NCI-H526 treated with DMSO at 0.1 percent for 48 hours (cell line): ENCODE measurements at regions not wholly inside any gene's neighbourhood (a gene's known extent, or its start where the extent isn't known, plus 50 kb on each side); places are given as distances from the start of the nearest gene placed in this dataset.

Experiments
- DNase-seq: peaks from one replicate; lab custom pipeline; 2025; lab: John Stamatoyannopoulos, UW

- no peak for DNase-seq
These were observed 385.2 kb downstream of the PCDH20 start for GRCh38 chr13:61030445-61030844.

- DNase-seq: no peak
These were observed 386.6 kb downstream of the PCDH20 start for GRCh38 chr13:61029064-61029463.

GRCh38 chr13:61024046-61024445 is 391.6 kb downstream of the PCDH20 start:
- DNase-seq: no peak

- DNase-seq: no peak
These were observed 393.8 kb downstream of the PCDH20 start for GRCh38 chr13:61021838-61022237.

GRCh38 chr13:61013796-61014195 is 401.9 kb downstream of the PCDH20 start:
- DNase-seq: no peak

- no peak for DNase-seq
These were observed 405.3 kb downstream of the PCDH20 start for GRCh38 chr13:61010358-61010757.

GRCh38 chr13:61002686-61003085 is 413.0 kb downstream of the PCDH20 start:
- DNase-seq: no peak

- no peak for DNase-seq
These were observed 425.5 kb downstream of the PCDH20 start for GRCh38 chr13:60990032-60990733.

- DNase-seq: no peak
These were observed 429.3 kb downstream of the PCDH20 start for GRCh38 chr13:60986301-60986700.

GRCh38 chr13:60981407-60981806 is 434.2 kb downstream of the PCDH20 start:
- DNase-seq: no peak

- DNase-seq: no peak
These were observed 439.3 kb downstream of the PCDH20 start for GRCh38 chr13:60976367-60976766.

GRCh38 chr13:60974296-60974695 is 441.4 kb downstream of the PCDH20 start:
- no peak for DNase-seq

- no peak for DNase-seq
These were observed 442.1 kb downstream of the PCDH20 start for GRCh38 chr13:60973529-60973928.

GRCh38 chr13:60970736-60971135 is 444.9 kb downstream of the PCDH20 start:
- no peak for DNase-seq

GRCh38 chr13:60969656-60970055 is 446.0 kb downstream of the PCDH20 start:
- DNase-seq: no peak

GRCh38 chr13:60959427-60959826 is 456.2 kb downstream of the PCDH20 start:
- DNase-seq: no peak

- DNase-seq: no peak
These were observed 457.8 kb downstream of the PCDH20 start for GRCh38 chr13:60957816-60958215.

GRCh38 chr13:60945396-60945795 is 470.3 kb downstream of the PCDH20 start:
- DNase-seq: no peak

- DNase-seq: no peak
These were observed 470.8 kb downstream of the PCDH20 start for GRCh38 chr13:60944863-60945262.

- no peak for DNase-seq
These were observed 471.6 kb downstream of the PCDH20 start for GRCh38 chr13:60944016-60944415.

- DNase-seq: no peak
These were observed 479.4 kb downstream of the PCDH20 start for GRCh38 chr13:60936281-60936680.

GRCh38 chr13:60933638-60934037 is 482.0 kb downstream of the PCDH20 start:
- no peak for DNase-seq

- DNase-seq: no peak
These were observed 483.6 kb downstream of the PCDH20 start for GRCh38 chr13:60931858-60932546.

- no peak for DNase-seq
These were observed 490.0 kb downstream of the PCDH20 start for GRCh38 chr13:60925686-60926085.
